ENCODE measurements at regions not wholly inside any gene's neighbourhood (a gene's known extent, or its start where the extent isn't known, plus 50 kb on each side); places are given as distances from the start of the nearest gene placed in this dataset.

DNA sequence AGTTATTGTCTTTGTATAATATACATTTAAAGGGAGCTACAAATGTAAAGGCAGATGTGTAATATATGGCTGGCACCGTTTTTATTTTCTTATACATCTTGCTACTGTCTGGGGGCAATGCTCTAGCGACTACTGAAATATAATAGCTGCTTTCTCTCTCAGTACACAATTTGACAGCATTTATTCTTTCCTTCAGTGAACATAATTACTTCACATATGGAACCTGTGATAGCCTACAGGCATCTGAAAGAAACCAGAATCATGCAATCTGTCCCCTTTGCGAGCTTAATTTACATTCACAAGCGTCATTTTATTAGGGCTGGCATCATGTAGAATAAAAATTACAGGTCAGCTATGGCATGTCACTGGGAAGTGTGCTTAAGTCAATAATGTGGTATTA is 557.5 kb upstream of the PTBP2 start:
- Histone ChIP-seq H3K27ac (ENCODE audit: low read length) (no peak overlapping the region), H3K9me3 (ENCODE audit: control insufficient read depth, insufficient read depth, low read length) (no peaks in the 10 kb centered on the region), H3K4me1 (ENCODE audit: control insufficient read depth, insufficient read depth, low read length) (no peaks in the 10 kb centered on the region), H3K27me3 (ENCODE audit: control insufficient read depth, insufficient read depth, low read length) (no peaks in the 10 kb centered on the region), H3K4me3 (ENCODE audit: low read length) (no peak overlapping the region), H3K36me3 (ENCODE audit: control insufficient read depth, insufficient read depth, low read length) (no peaks in the 10 kb centered on the region)
- no peak for DNase-seq (ENCODE audit: low read depth, low spot score)
- WGBS (ENCODE audit: insufficient coverage, insufficient read length): no CpG with 5 or more reads among the region's 4 CpGs

DNA sequence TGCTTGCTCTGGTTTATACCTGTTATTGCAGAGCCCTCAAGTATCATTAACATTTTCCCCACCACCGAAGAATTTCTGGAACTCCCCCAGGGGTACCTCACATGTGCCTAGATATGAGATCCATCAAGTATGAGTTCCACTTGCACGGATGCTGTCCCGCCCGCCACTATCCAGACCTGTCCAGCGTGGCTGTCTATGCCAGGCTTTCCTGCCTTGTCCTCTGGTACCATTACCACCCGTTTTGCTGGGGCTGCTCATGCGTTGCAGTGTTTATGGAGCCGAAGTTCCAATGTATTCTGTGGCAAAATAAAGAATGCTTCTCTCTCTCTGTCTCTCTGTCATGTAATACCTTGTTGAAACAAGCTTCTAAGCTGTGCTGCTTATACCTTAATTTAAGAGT is 543.5 kb upstream of the PTBP2 start:
- no peaks in the 10 kb centered on the region for H3K9me3 ChIP-seq (ENCODE audit: control insufficient read depth, insufficient read depth, low read length)
- H3K36me3 ChIP-seq (ENCODE audit: control insufficient read depth, insufficient read depth, low read length): no peaks in the 10 kb centered on the region
- DNase-seq (ENCODE audit: low read depth, low spot score): no peak
- H3K27me3 ChIP-seq (ENCODE audit: control insufficient read depth, insufficient read depth, low read length): no peaks in the 10 kb centered on the region
- no peaks in the 10 kb centered on the region for H3K4me1 ChIP-seq (ENCODE audit: control insufficient read depth, insufficient read depth, low read length)
- no peak overlapping the region for H3K27ac ChIP-seq (ENCODE audit: low read length)
- WGBS (ENCODE audit: insufficient coverage, insufficient read length): no CpG with 5 or more reads among the region's 8 CpGs
- no peak overlapping the region for H3K4me3 ChIP-seq (ENCODE audit: low read length)

- no peak overlapping the region for H3K4me3 ChIP-seq (ENCODE audit: low read length)
- no peaks in the 10 kb centered on the region; the same call in 1 of the 2 replicates for H3K4me1 ChIP-seq (ENCODE audit: control insufficient read depth, insufficient read depth, low read length)
- WGBS (ENCODE audit: insufficient coverage, insufficient read length): no CpG with 5 or more reads among the region's 2 CpGs
- H3K27me3 ChIP-seq (ENCODE audit: control insufficient read depth, insufficient read depth, low read length): no peaks in the 10 kb centered on the region
- H3K27ac ChIP-seq (ENCODE audit: low read length): no peak overlapping the region
- no peak for DNase-seq (ENCODE audit: low read depth, low spot score)
- no peaks in the 10 kb centered on the region for H3K36me3 ChIP-seq (ENCODE audit: control insufficient read depth, insufficient read depth, low read length)
- no peaks in the 10 kb centered on the region for H3K9me3 ChIP-seq (ENCODE audit: control insufficient read depth, insufficient read depth, low read length)
Measured at GRCh38 chr1:96183485-96183884, 538.1 kb upstream of the PTBP2 start.

DNA sequence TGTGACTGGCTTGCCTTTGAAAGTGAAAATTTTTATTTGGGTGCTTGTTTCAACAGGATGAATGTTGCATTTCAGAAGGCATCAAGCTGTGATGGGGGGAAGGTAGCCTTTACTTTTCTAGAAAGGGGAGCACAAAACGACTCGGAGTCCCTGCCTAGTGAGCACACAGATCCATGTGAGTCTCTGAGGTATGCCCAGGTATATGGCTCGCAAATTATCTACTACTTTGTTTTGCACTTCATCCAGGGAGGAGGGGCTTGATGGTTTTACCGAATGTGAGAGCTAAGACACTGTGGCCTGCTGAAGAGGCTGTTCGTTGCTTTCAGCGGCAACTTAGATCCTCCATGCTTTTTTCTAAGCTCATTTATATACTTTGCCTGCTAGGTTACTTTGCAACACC is 537.7 kb upstream of the PTBP2 start:
- H3K4me1 ChIP-seq (ENCODE audit: control insufficient read depth, insufficient read depth, low read length): no peaks in the 10 kb centered on the region; the same call in 1 of the 2 replicates
- H3K9me3 ChIP-seq (ENCODE audit: control insufficient read depth, insufficient read depth, low read length): no peaks in the 10 kb centered on the region
- no peaks in the 10 kb centered on the region for H3K27me3 ChIP-seq (ENCODE audit: control insufficient read depth, insufficient read depth, low read length)
- no peak overlapping the region for H3K4me3 ChIP-seq (ENCODE audit: low read length)
- WGBS (ENCODE audit: insufficient coverage, insufficient read length): no CpG with 5 or more reads among the region's 6 CpGs
- DNase-seq (ENCODE audit: low read depth, low spot score): no peak
- no peak overlapping the region for H3K27ac ChIP-seq (ENCODE audit: low read length)
- H3K36me3 ChIP-seq (ENCODE audit: control insufficient read depth, insufficient read depth, low read length): no peaks in the 10 kb centered on the region

GRCh38 chr1:96185181-96185580 is 536.4 kb upstream of the PTBP2 start:
- Histone ChIP-seq H3K27me3 (ENCODE audit: control insufficient read depth, insufficient read depth, low read length) (no peaks in the 10 kb centered on the region), H3K4me1 (ENCODE audit: control insufficient read depth, insufficient read depth, low read length) (no peaks in the 10 kb centered on the region; the same call in 1 of the 2 replicates), H3K4me3 (ENCODE audit: low read length) (no peak overlapping the region), H3K9me3 (ENCODE audit: control insufficient read depth, insufficient read depth, low read length) (no peaks in the 10 kb centered on the region), H3K36me3 (ENCODE audit: control insufficient read depth, insufficient read depth, low read length) (no peaks in the 10 kb centered on the region), H3K27ac (ENCODE audit: low read length) (no peak overlapping the region)
- WGBS (ENCODE audit: insufficient coverage, insufficient read length): no CpG with 5 or more reads among the region's 2 CpGs
- DNase-seq (ENCODE audit: low read depth, low spot score): no peak

DNA sequence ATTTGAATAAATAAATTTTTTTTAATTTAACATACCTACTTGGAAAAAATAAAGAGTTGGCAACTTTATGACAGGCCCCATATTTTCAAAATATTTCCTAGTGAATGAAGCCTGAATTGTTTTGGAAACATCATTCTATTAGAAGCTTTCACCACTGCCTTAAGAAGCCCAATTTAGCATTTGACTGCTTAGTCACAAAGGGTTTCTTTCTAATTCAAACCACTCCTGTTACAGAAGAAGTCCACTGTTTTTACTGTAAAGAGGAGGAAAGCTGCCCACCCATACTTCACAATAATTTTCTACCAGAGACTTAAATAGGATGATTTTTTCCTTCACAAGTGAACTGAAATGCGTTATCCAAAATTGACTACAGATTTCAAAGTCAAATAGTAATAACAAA is 534.6 kb upstream of the PTBP2 start:
- no peak for DNase-seq (ENCODE audit: low read depth, low spot score)
- no peaks in the 10 kb centered on the region; the same call in 1 of the 2 replicates for H3K9me3 ChIP-seq (ENCODE audit: control insufficient read depth, insufficient read depth, low read length)
- H3K4me3 ChIP-seq (ENCODE audit: low read length): no peak overlapping the region
- no CpG with 5 or more reads among the region's 1 CpG for WGBS (ENCODE audit: insufficient coverage, insufficient read length)
- H3K4me1 ChIP-seq (ENCODE audit: control insufficient read depth, insufficient read depth, low read length): no peaks in the 10 kb centered on the region; the same call in 1 of the 2 replicates
- no peak overlapping the region for H3K27ac ChIP-seq (ENCODE audit: low read length)
- no peaks in the 10 kb centered on the region for H3K27me3 ChIP-seq (ENCODE audit: control insufficient read depth, insufficient read depth, low read length)
- H3K36me3 ChIP-seq (ENCODE audit: control insufficient read depth, insufficient read depth, low read length): no peaks in the 10 kb centered on the region

GRCh38 chr1:96191165-96191564 is 530.4 kb upstream of the PTBP2 start:
- DNase-seq (ENCODE audit: low read depth, low spot score): no peak
- Histone ChIP-seq H3K27ac (ENCODE audit: low read length) (no peak overlapping the region), H3K4me3 (ENCODE audit: low read length) (no peak overlapping the region), H3K9me3 (ENCODE audit: control insufficient read depth, insufficient read depth, low read length) (no peaks in the 10 kb centered on the region; the same call in 1 of the 2 replicates), H3K4me1 (ENCODE audit: control insufficient read depth, insufficient read depth, low read length) (no peaks in the 10 kb centered on the region), H3K36me3 (ENCODE audit: control insufficient read depth, insufficient read depth, low read length) (no peaks in the 10 kb centered on the region), H3K27me3 (ENCODE audit: control insufficient read depth, insufficient read depth, low read length) (no peaks in the 10 kb centered on the region)
- WGBS (ENCODE audit: insufficient coverage, insufficient read length): no CpG with 5 or more reads among the region's 2 CpGs

GRCh38 chr1:96206451-96206850 is 515.1 kb upstream of the PTBP2 start:
- H3K4me3 ChIP-seq (ENCODE audit: low read length): no peak overlapping the region
- H3K27ac ChIP-seq (ENCODE audit: low read length): no peak overlapping the region
- H3K27me3 ChIP-seq (ENCODE audit: control insufficient read depth, insufficient read depth, low read length): no peaks in the 10 kb centered on the region
- DNase-seq (ENCODE audit: low read depth, low spot score): no peak
- no peaks in the 10 kb centered on the region for H3K36me3 ChIP-seq (ENCODE audit: control insufficient read depth, insufficient read depth, low read length)
- no peaks in the 10 kb centered on the region for H3K4me1 ChIP-seq (ENCODE audit: control insufficient read depth, insufficient read depth, low read length)
- no CpG with 5 or more reads among the region's 2 CpGs for WGBS (ENCODE audit: insufficient coverage, insufficient read length)
- no peaks in the 10 kb centered on the region for H3K9me3 ChIP-seq (ENCODE audit: control insufficient read depth, insufficient read depth, low read length)

GRCh38 chr1:96207936-96208335 is 513.6 kb upstream of the PTBP2 start:
- Histone ChIP-seq H3K36me3 (ENCODE audit: control insufficient read depth, insufficient read depth, low read length) (no peaks in the 10 kb centered on the region), H3K4me3 (ENCODE audit: low read length) (no peak overlapping the region), H3K4me1 (ENCODE audit: control insufficient read depth, insufficient read depth, low read length) (0 out of 2 replicates have a peak, but pooled peaks cover 1% of the 10 kb centered on the region), H3K27me3 (ENCODE audit: control insufficient read depth, insufficient read depth, low read length) (no peaks in the 10 kb centered on the region), H3K9me3 (ENCODE audit: control insufficient read depth, insufficient read depth, low read length) (no peaks in the 10 kb centered on the region), H3K27ac (ENCODE audit: low read length) (no peak overlapping the region)
- no peak for DNase-seq (ENCODE audit: low read depth, low spot score)
- no CpG with 5 or more reads among the region's 2 CpGs for WGBS (ENCODE audit: insufficient coverage, insufficient read length)

GRCh38 chr1:96208428-96208827 is 513.2 kb upstream of the PTBP2 start:
- DNase-seq (ENCODE audit: low read depth, low spot score): no peak
- H3K9me3 ChIP-seq (ENCODE audit: control insufficient read depth, insufficient read depth, low read length): no peaks in the 10 kb centered on the region
- no peak overlapping the region for H3K27ac ChIP-seq (ENCODE audit: low read length)
- no CpG with 5 or more reads among the region's 4 CpGs for WGBS (ENCODE audit: insufficient coverage, insufficient read length)
- H3K36me3 ChIP-seq (ENCODE audit: control insufficient read depth, insufficient read depth, low read length): no peaks in the 10 kb centered on the region
- H3K4me1 ChIP-seq (ENCODE audit: control insufficient read depth, insufficient read depth, low read length): 0 out of 2 replicates have a peak, but pooled peaks cover 1% of the 10 kb centered on the region
- no peaks in the 10 kb centered on the region for H3K27me3 ChIP-seq (ENCODE audit: control insufficient read depth, insufficient read depth, low read length)
- H3K4me3 ChIP-seq (ENCODE audit: low read length): no peak overlapping the region

- DNase-seq (ENCODE audit: low read depth, low spot score): no peak
- H3K4me1 ChIP-seq (ENCODE audit: control insufficient read depth, insufficient read depth, low read length): 0 out of 2 replicates have a peak, but pooled peaks cover 1% of the 10 kb centered on the region
- no peak overlapping the region for H3K4me3 ChIP-seq (ENCODE audit: low read length)
- WGBS (ENCODE audit: insufficient coverage, insufficient read length): no CpG with 5 or more reads among the region's 4 CpGs
- no peaks in the 10 kb centered on the region for H3K9me3 ChIP-seq (ENCODE audit: control insufficient read depth, insufficient read depth, low read length)
- no peaks in the 10 kb centered on the region for H3K36me3 ChIP-seq (ENCODE audit: control insufficient read depth, insufficient read depth, low read length)
- H3K27ac ChIP-seq (ENCODE audit: low read length): no peak overlapping the region
- H3K27me3 ChIP-seq (ENCODE audit: control insufficient read depth, insufficient read depth, low read length): no peaks in the 10 kb centered on the region
Measured at GRCh38 chr1:96210054-96210453, 511.5 kb upstream of the PTBP2 start.

All from iPS DF 6.9 (cell line).